ENCODE measurements at regions not wholly inside any gene's neighbourhood (a gene's known extent, or its start where the extent isn't known, plus 50 kb on each side); places are given as distances from the start of the nearest gene placed in this dataset.

DNA sequence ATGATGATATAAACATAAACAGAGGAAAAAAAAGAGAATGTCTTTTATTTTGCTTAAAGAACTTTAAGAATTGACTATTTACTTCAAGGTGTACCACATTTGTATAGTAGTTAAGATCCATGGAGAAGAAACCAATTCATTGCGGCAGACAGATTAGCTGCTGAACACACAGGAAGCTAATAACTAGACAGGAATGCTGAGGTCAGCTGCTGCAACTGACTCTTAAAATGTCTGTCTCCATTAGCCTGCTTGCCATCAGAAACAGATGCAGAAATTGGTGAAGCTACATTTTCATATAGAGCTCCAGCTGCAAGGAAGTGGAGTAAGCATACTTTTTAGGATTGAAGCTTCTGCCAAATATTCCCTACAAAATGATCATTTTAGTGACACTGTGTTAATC, 939.5 kb downstream of the EPHA7 start:
- no peak for DNase-seq

GRCh38 chr6:92473056-92473455, 946.3 kb downstream of the EPHA7 start:
- TF ChIP-seq CTCF (IDR thresholded peaks at IDR 0.05; ENCODE audit: insufficient read depth in 1 of 2, low read depth in 1 of 2, low read length in 1 of 2, severe bottlenecking in 1 of 2, unreplicated experiment in 1 of 2) = no peak
- intact Hi-C loops (cut with micrococcal nuclease; ENCODE audit: unreplicated experiment) = no loop called here
- no peaks in the 10 kb centered on the region for H3K27me3 Mint-ChIP-seq (ENCODE audit: insufficient read depth, unreplicated experiment)
- ChIA-PET POLR2A (no interaction called here), CTCF (no interaction called here)
- BruUV-seq (replicated peaks) = no TSS peak
- Histone ChIP-seq H3K36me3 (ENCODE audit: control insufficient read depth, insufficient read depth, low read length) (no peaks in the 10 kb centered on the region), H3K27me3 (replicated peaks; ENCODE audit: control insufficient read depth, insufficient read depth, low read length) (no peaks in the 10 kb centered on the region), H3K4me3 (ENCODE audit: low read depth, low read length) (no peak overlapping the region), H3K9me3 (no peaks in the 10 kb centered on the region), H3K4me1 (no peaks in the 10 kb centered on the region)
- H3K9me3 Mint-ChIP-seq (ENCODE audit: unreplicated experiment) = no peaks in the 10 kb centered on the region
- H3K4me3 Mint-ChIP-seq (ENCODE audit: unreplicated experiment) = no peak overlapping the region
- H3K27ac Mint-ChIP-seq (ENCODE audit: unreplicated experiment) = no peak overlapping the region
- DNase-seq = no peak
- H3K36me3 Mint-ChIP-seq (ENCODE audit: insufficient read depth, unreplicated experiment) = no peaks in the 10 kb centered on the region
- H3K4me1 Mint-ChIP-seq (ENCODE audit: low read depth, unreplicated experiment) = no peaks in the 10 kb centered on the region

More for the DNA sequence above, 939.5 kb downstream of the EPHA7 start:
- Mint-ChIP-seq H3K4me3 (ENCODE audit: unreplicated experiment) (no peak overlapping the region), H3K9me3 (ENCODE audit: unreplicated experiment) (no peaks in the 10 kb centered on the region), H3K4me1 (ENCODE audit: low read depth, unreplicated experiment) (no peaks in the 10 kb centered on the region), H3K27ac (ENCODE audit: unreplicated experiment) (no peak overlapping the region), H3K36me3 (ENCODE audit: insufficient read depth, unreplicated experiment) (no peaks in the 10 kb centered on the region), H3K27me3 (ENCODE audit: insufficient read depth, unreplicated experiment) (no peaks in the 10 kb centered on the region)
- ChIA-PET CTCF (no interaction called here), POLR2A (no interaction called here)
- intact Hi-C loops (cut with micrococcal nuclease; ENCODE audit: unreplicated experiment) = no loop called here
- Histone ChIP-seq H3K4me1 (no peaks in the 10 kb centered on the region), H3K27me3 (replicated peaks; ENCODE audit: control insufficient read depth, insufficient read depth, low read length) (no peaks in the 10 kb centered on the region), H3K36me3 (ENCODE audit: control insufficient read depth, insufficient read depth, low read length) (no peaks in the 10 kb centered on the region), H3K9me3 (no peaks in the 10 kb centered on the region), H3K4me3 (ENCODE audit: low read depth, low read length) (no peak overlapping the region)
- no peak for TF ChIP-seq CTCF (IDR thresholded peaks at IDR 0.05; ENCODE audit: insufficient read depth in 1 of 2, low read depth in 1 of 2, low read length in 1 of 2, severe bottlenecking in 1 of 2, unreplicated experiment in 1 of 2)
- BruUV-seq (replicated peaks) = no TSS peak

- H3K4me1 ChIP-seq = no peaks in the 10 kb centered on the region
- no peaks in the 10 kb centered on the region for H3K36me3 ChIP-seq (ENCODE audit: control insufficient read depth, insufficient read depth, low read length)
- no TSS peak for BruUV-seq (replicated peaks)
- intact Hi-C loops (cut with micrococcal nuclease; ENCODE audit: unreplicated experiment) = no loop called here
- H3K27ac Mint-ChIP-seq (ENCODE audit: unreplicated experiment) = no peak overlapping the region
- no peaks in the 10 kb centered on the region for H3K4me1 Mint-ChIP-seq (ENCODE audit: low read depth, unreplicated experiment)
- no peak for DNase-seq
- H3K36me3 Mint-ChIP-seq (ENCODE audit: insufficient read depth, unreplicated experiment) = no peaks in the 10 kb centered on the region
- ChIA-PET POLR2A (no interaction called here), CTCF (no interaction called here)
- H3K27me3 ChIP-seq (replicated peaks; ENCODE audit: control insufficient read depth, insufficient read depth, low read length) = no peaks in the 10 kb centered on the region
- TF ChIP-seq CTCF (IDR thresholded peaks at IDR 0.05; ENCODE audit: insufficient read depth in 1 of 2, low read depth in 1 of 2, low read length in 1 of 2, severe bottlenecking in 1 of 2, unreplicated experiment in 1 of 2) = no peak
- no peak overlapping the region for H3K4me3 Mint-ChIP-seq (ENCODE audit: unreplicated experiment)
- no peaks in the 10 kb centered on the region for H3K9me3 Mint-ChIP-seq (ENCODE audit: unreplicated experiment)
- no peaks in the 10 kb centered on the region for H3K9me3 ChIP-seq
- no peak overlapping the region for H3K4me3 ChIP-seq (ENCODE audit: low read depth, low read length)
- no peaks in the 10 kb centered on the region for H3K27me3 Mint-ChIP-seq (ENCODE audit: insufficient read depth, unreplicated experiment)
These were observed 950.1 kb downstream of the EPHA7 start for GRCh38 chr6:92469186-92469828.

Measured in Caco-2 (cell line).